ENCODE measurements at regions not wholly inside any gene's neighbourhood (a gene's known extent, or its start where the extent isn't known, plus 50 kb on each side); places are given as distances from the start of the nearest gene placed in this dataset.
A peak's percentile ranks its signal among the peaks of the same experiment; 100 is the strongest.

- DNase-seq, result no peak
Measured at GRCh38 chr13:42658019-42658418, 84.1 kb downstream of the TNFSF11 start.

GRCh38 chr13:42660333-42660965 lies 86.5 kb downstream of the TNFSF11 start:
- DNase-seq, result no peak

DNA sequence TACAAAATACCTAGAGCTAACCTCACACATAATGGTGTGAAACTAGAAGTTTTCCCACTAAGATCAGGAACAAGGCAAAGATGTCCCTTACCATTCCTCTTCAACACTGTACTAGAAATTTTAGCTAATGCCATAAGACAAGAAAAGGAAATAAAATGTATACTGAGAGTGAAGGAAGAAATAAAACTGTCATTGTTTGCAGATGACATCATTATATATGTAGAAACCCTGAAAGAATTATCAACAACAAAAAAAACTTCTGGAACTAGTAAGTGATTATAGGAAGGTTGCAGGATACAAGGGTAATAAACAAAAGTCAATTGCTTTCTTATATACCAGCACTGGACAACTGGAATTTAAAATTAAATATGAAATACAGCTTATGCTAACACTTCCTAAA lies 93.7 kb downstream of the TNFSF11 start:
- no peak for DNase-seq

DNA sequence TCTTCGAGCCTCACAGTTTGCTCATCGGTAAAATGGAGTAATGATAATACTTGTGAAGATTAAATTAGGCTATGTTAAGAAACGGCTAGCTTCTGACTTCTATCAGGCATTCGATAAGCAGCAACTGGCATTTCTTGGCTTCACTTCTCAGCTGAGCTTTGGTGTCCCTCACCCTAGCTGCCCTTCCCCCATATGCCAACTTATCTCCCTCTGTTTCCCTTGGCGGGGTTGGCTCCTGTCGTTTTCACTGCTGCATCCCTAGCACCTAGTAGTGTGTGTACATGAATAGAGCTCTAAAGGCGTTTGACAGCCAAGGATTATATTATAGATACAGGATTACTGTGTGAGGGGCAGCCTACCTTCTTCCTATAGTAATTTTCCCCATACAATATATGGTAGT lies 97.5 kb downstream of the TNFSF11 start:
- no peak for DNase-seq

GRCh38 chr13:42673677-42674076 lies 99.7 kb downstream of the TNFSF11 start:
- no peak for DNase-seq

GRCh38 chr13:42680748-42681147 lies 100.6 kb upstream of the FAM216B start:
- no peak for DNase-seq

DNA sequence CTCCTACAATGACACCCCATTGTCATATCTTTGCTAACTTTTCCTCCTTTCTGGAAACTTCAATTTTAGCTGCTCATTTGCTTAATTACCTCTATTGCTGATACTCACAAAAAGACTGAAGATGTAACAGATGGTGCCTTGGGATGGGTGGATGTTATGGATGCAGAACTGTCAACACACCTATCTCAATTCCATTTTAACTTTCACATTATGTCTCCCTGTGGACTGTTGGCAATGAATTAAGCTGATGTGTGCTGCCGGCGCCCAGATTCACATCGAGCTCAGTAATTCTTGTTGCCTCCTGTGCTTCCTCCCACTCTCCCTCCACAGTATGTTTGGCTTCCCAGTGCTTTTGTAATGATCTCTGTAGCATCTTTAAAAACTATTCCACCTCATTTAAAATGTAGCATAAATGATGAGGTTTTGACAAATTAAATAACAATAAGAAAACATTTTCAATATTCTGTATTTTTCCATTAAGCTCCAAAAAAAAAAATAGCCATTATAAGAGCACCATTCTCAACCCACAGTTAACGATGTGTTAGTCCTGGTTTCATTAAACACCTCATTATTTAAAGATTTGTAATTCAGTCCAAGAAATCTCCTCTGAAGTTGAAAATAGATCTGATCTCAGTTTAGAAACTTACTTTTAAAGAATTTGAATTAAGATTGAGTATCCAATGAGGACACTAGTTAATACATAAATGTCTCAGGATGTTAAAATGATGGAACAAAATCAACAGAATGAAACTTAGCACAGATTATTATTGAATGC lies 99.9 kb upstream of the FAM216B start:
- DNase-seq, result no peak

DNA sequence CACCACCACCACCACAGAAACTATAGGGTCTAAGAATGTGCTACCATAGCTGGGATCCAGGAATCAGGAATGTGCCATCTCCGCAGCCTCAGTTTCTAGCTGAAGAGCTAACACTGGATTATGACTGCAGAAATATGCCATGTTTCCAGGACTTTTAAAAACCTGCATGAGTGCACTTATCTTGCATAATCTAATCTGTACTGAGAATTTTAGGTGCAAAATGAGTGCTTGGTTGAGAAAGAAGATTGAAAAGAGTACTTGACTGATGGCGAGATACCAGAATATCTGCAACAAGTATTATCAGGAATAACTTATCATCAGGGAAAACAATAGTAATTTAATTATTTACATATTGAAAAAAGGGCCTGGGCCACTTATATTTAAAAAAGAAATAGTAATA lies 97.2 kb upstream of the FAM216B start:
- DNase-seq, result no peak

DNA sequence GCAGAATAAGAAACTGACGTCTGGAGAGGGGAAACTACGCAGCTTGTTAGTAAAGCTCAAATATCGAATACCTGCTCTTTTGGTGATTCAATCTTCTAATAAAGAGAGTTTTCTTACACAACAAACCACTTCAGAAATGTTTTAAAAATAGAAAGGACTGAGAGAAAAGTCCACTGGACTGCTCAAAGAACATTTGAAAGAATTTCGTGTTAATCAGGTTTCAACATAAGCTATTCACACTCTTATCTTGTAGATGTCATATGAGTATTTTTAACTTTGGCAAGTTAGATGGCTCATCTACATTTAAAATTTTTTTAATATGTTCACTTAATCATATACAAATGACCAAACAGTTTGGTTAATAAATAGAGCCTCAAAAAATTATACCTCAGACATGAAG lies 95.6 kb upstream of the FAM216B start:
- no peak for DNase-seq

DNA sequence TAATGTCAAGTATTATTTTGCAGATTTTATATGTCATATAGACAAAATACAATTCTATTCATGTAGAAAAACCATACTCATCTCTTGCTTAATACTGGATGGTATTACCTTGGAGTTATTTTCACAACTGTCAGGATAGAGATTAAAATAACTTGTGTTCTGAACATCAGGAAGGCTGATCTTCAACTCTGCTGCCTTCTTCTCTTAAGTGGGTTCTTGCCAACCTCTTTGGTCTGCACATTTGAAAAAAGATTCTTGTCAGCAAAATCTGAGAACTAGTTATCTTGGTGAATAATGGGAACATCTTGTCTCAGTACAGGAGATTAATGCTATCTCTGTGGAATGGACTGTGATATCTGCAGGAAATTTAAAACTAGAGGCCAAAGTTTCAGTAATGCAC lies 95.2 kb upstream of the FAM216B start:
- no peak for DNase-seq

- DNase-seq, result no peak
Measured at GRCh38 chr13:42688821-42689220, 92.6 kb upstream of the FAM216B start.

- DNase-seq, result no peak
Measured at GRCh38 chr13:42696191-42696590, 85.2 kb upstream of the FAM216B start.

DNA sequence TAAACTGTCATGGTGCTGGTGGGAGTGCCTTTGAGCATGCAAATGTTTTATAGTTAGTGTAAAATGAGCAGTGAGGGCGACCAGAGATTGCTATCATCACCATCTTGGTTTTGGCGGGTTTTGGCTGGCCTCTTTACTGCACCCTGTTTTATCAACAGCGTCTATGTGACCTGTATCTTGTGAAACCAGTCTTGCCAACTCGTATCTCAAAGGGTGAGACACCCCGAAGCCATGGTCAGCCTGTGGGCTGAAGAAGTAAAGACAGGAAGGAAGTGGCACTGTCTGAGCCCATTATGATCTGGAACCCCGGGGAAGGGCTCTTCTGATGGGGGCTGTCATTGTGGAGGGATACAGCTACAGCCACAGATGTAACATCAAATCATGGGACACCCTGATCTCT lies 81.5 kb upstream of the FAM216B start:
- no peak for DNase-seq

GRCh38 chr13:42702716-42703115 lies 78.7 kb upstream of the FAM216B start:
- DNase-seq, result no peak

- DNase-seq, result no peak
Measured at GRCh38 chr13:42703740-42704139, 77.6 kb upstream of the FAM216B start.

DNA sequence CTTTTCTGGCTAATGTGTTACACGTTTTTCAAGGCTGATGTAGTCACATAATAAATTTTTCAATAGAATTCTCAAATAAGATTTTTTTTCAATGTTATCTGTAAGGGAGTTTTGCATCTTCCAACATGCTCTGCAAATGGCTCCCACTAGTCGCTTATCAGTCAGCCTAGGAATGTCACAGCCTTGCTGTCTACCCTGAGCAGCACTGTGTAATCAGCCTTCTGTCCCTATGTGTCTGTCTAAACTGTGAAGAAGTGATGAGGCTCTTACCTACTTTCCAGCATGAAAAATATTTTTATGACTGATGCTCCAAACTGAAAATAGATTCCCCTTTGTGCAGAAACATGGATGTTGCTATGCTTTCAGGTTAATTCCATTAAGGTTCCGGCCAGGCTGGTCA lies 75.1 kb upstream of the FAM216B start:
- no peak for DNase-seq

DNA sequence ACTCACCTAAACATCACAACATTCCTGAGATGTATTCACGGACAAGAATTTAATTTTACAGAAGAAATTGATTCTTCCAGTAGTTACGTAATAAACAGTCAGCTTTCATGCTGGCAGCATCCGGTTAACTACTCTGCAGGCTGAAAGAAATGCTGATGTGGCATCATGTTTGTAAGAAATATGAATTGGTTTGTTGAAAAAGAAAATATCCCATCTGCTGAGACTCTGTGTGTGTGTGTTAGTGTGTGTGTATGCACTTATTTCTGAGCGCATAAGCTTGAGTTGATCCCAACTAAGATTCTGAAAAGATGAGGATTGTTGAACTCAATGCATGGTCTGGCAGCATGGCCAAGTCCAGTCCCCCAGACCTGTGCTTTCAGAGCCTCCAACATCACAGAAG lies 74.3 kb upstream of the FAM216B start:
- DNase-seq, result no peak

GRCh38 chr13:42707586-42707985 lies 73.8 kb upstream of the FAM216B start:
- DNase-seq, result no peak

DNA sequence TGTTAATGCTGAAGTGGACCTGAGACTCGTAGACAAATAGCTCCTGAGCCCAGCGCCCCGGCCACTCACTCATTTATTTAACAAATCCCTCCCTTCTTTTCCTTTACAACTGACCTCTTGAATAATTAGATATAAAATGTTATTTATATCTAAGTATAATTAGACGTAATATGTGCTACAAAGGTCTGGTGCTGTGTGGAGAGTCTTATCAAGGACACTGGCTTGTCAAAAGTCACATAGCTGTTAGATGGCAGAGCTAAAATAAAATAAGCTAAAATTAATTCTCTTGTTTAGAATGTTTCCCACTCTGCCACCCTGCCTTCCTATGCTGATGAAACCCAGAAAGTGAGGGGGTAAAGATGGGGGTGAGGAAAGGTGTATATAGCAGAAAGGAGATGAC lies 73.0 kb upstream of the FAM216B start:
- DNase-seq, result no peak

DNA sequence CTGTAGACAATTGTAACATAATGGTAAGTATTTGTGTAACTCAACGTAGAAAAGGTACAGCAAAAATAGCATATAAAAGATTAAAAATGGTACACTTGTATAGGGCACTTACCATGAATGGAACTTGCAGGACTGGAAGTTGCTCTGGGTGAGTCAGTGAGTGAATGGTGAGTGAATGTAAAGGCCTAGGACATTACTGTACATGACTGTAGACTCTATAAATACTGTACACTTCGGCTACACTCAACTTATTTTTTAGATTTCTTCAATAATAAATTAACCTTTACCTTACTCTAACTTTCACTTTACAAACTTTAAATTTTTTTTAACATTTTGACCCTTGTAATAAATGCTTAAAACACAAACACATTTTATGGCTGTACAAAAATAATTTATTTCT lies 72.1 kb upstream of the FAM216B start:
- DNase-seq, result no peak

DNA sequence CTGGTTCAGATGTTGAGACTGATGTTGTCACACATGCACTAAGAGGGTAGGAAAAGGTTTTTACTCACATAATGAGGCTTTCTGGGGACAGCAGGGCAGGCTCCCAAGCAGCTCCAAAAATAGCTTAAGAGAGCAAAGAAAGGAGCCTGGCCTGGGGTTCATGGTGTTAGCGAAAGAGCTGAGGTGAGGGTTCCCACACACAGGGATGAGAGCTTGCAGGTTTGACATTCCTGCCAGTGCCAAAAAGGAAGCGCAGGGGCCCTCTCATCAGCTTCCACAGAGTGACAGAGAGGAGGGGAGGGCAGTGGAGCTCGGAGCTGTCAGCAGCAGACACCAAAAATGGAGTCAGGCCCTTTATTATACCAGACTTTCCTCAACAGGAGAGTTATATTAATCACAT lies 65.5 kb upstream of the FAM216B start:
- DNase-seq, result no peak

- DNase-seq, result no peak
Measured at GRCh38 chr13:42717176-42717575, 64.2 kb upstream of the FAM216B start.

DNA sequence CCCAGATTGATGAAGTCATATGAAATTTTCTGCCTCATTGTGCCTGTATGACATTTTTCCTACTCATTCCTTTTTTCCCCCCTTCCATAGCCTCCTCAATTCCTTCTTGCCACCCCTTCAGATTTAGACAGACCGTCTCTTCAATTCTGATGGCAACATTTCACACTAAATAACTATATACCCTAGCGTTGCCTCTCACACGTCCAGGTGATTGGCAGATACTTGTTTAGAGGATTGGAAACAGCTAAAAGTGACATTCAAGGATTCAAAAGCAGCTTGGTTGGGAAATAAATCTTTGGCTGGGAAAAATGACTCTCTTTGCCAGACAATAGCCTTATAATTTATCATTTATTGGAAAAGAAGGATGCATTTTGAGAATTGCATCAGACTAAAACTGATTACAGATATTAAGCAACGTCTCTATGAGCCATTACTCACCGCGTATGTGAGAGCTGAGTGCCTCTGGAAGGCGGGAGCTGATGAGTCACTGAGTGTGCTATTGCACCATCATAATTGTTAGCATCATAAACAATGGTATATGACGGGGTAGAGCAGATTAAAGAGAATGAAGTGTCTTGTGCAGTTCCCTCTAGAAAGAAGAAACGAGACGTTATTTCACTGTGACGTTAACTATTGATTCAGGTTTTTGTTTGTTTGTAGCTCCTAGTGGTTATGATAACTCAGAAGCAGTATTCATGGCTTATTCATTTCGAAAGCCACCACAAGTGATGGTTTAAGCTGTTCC lies 61.1 kb upstream of the FAM216B start:
- DNase-seq, result peak; percentile 95

GRCh38 chr13:42720858-42721219 lies 60.5 kb upstream of the FAM216B start:
- DNase-seq, result no peak
